ENCODE measurements at regions not wholly inside any gene's neighbourhood (a gene's known extent, or its start where the extent isn't known, plus 50 kb on each side); places are given as distances from the start of the nearest gene placed in this dataset.
"Not testable (repeated sequence)": the region's sequence is repeated elsewhere in the genome, so short reads cannot be mapped to it uniquely, and the experiment has no call there.

GRCh38 chr2:17036361-17036760, 370.7 kb upstream of the CYRIA start:
- no peak for TF ChIP-seq POLR2A (IDR thresholded peaks at IDR 0.05; ENCODE audit: low read depth, low read length)
- DNase-seq (ENCODE audit: insufficient read length, low spot score), result no peak
- FAIRE-seq, result no peak

- TF ChIP-seq POLR2A (IDR thresholded peaks at IDR 0.05; ENCODE audit: low read depth, low read length), result no peak
- no peak for FAIRE-seq
- DNase-seq (ENCODE audit: insufficient read length, low spot score), result no peak
Observed at GRCh38 chr2:17035010-17035409, 369.4 kb upstream of the CYRIA start.

- FAIRE-seq, result no peak
- DNase-seq (ENCODE audit: insufficient read length, low spot score), result no peak
- TF ChIP-seq POLR2A (IDR thresholded peaks at IDR 0.05; ENCODE audit: low read depth, low read length), result no peak
Observed at GRCh38 chr2:17030047-17030446, 364.4 kb upstream of the CYRIA start.

- no peak for TF ChIP-seq POLR2A (IDR thresholded peaks at IDR 0.05; ENCODE audit: low read depth, low read length)
- DNase-seq (ENCODE audit: insufficient read length, low spot score) (no peak), FAIRE-seq (no peak)
Observed at GRCh38 chr2:17012297-17012696, 346.7 kb upstream of the CYRIA start.

GRCh38 chr2:17010104-17010503, 344.5 kb upstream of the CYRIA start:
- DNase-seq (ENCODE audit: insufficient read length, low spot score) (no peak), FAIRE-seq (no peak)
- TF ChIP-seq POLR2A (IDR thresholded peaks at IDR 0.05; ENCODE audit: low read depth, low read length), result no peak

GRCh38 chr2:17000184-17000482, 334.5 kb upstream of the CYRIA start:
- TF ChIP-seq POLR2A (IDR thresholded peaks at IDR 0.05; ENCODE audit: low read depth, low read length), result no peak
- DNase-seq (ENCODE audit: insufficient read length, low spot score) (no peak), FAIRE-seq (no peak)

- DNase-seq (ENCODE audit: insufficient read length, low spot score) (no peak), FAIRE-seq (no peak)
Observed at GRCh38 chr2:16999347-17000183, 333.9 kb upstream of the CYRIA start.

GRCh38 chr2:16978301-16978700, 312.7 kb upstream of the CYRIA start:
- DNase-seq (ENCODE audit: insufficient read length, low spot score) (no peak), FAIRE-seq (no peak)
- TF ChIP-seq POLR2A (IDR thresholded peaks at IDR 0.05; ENCODE audit: low read depth, low read length), result no peak

More at GRCh38 chr2:16999347-17000183, 333.9 kb upstream of the CYRIA start:
- TF ChIP-seq POLR2A (IDR thresholded peaks at IDR 0.05; ENCODE audit: low read depth, low read length), result no peak

GRCh38 chr2:16974688-16975087, 309.1 kb upstream of the CYRIA start:
- TF ChIP-seq POLR2A (IDR thresholded peaks at IDR 0.05; ENCODE audit: low read depth, low read length), result no peak
- DNase-seq (ENCODE audit: insufficient read length, low spot score) (no peak), FAIRE-seq (no peak)

- FAIRE-seq (no peak), DNase-seq (ENCODE audit: insufficient read length, low spot score) (no peak)
- no peak for TF ChIP-seq POLR2A (IDR thresholded peaks at IDR 0.05; ENCODE audit: low read depth, low read length)
Observed at GRCh38 chr2:16973586-16974286, 308.1 kb upstream of the CYRIA start.

GRCh38 chr2:16972276-16972675, 306.6 kb upstream of the CYRIA start:
- no peak for TF ChIP-seq POLR2A (IDR thresholded peaks at IDR 0.05; ENCODE audit: low read depth, low read length)
- DNase-seq (ENCODE audit: insufficient read length, low spot score) (no peak), FAIRE-seq (no peak)

- TF ChIP-seq POLR2A (IDR thresholded peaks at IDR 0.05; ENCODE audit: low read depth, low read length), result no peak
- FAIRE-seq, result no peak
- no peak for DNase-seq (ENCODE audit: insufficient read length, low spot score)
Observed at GRCh38 chr2:16971722-16972234, 306.1 kb upstream of the CYRIA start.

- not testable (repeated sequence) for DNase-seq (ENCODE audit: insufficient read length, low spot score); FAIRE-seq
Observed at GRCh38 chr2:16970948-16971347, 305.3 kb upstream of the CYRIA start.

GRCh38 chr2:16962505-16962904, 296.9 kb upstream of the CYRIA start:
- DNase-seq (ENCODE audit: insufficient read length, low spot score) (no peak), FAIRE-seq (no peak)
- no peak for TF ChIP-seq POLR2A (IDR thresholded peaks at IDR 0.05; ENCODE audit: low read depth, low read length)

GRCh38 chr2:16960579-16960978, 294.9 kb upstream of the CYRIA start:
- TF ChIP-seq POLR2A (IDR thresholded peaks at IDR 0.05; ENCODE audit: low read depth, low read length), result no peak
- FAIRE-seq, result no peak
- no peak for DNase-seq (ENCODE audit: insufficient read length, low spot score)
